Astrocyte (in vitro differentiated cells and primary cell): ENCODE measurements at regions not wholly inside any gene's neighbourhood (a gene's known extent, or its start where the extent isn't known, plus 50 kb on each side); places are given as distances from the start of the nearest gene placed in this dataset.
A peak's percentile ranks its signal among the peaks of the same experiment; 100 is the strongest.

Source experiments
- DNase-seq: peaks from one replicate; pipeline ENCODE4 v3.0.0-alpha.2; 2010; ENCODE audit warnings: low read depth
- FAIRE-seq: peaks from 2 replicates; lab custom pipeline; 2011; peaks lifted over from hg19 to GRCh38; lab: Jason Lieb, UNC
- H2AFZ ChIP-seq: 2 replicates; pipeline ENCODE4 v1.6.0; 2012; ENCODE audit warnings: low read depth, low read length, inconsistent platforms
- H3K27ac ChIP-seq: 2 replicates; pipeline ENCODE4 v1.5.1; 2011; ENCODE audit warnings: low read depth, low read length, inconsistent platforms
- H3K27me3 ChIP-seq: 2 replicates; pipeline ENCODE4 v1.6.0; 2011; ENCODE audit warnings: low read length, inconsistent platforms; ENCODE audit not compliant: insufficient read depth
- H3K36me3 ChIP-seq: 2 replicates; pipeline ENCODE4 v1.5.1; 2011; ENCODE audit warnings: low read length, inconsistent platforms; ENCODE audit not compliant: insufficient read depth
- H3K4me1 ChIP-seq: 2 replicates; pipeline ENCODE4 v1.5.1; 2011; ENCODE audit warnings: low read length, inconsistent platforms; ENCODE audit not compliant: insufficient read depth
- H3K4me2 ChIP-seq: 2 replicates; pipeline ENCODE4 v1.6.0; 2012; ENCODE audit warnings: low read length, inconsistent platforms
- H3K4me3 ChIP-seq: 2 replicates; pipeline ENCODE4 v1.5.1; 2011; ENCODE audit warnings: low read depth, mild to moderate bottlenecking, low read length, inconsistent platforms; ENCODE audit not compliant: insufficient read depth
- H3K79me2 ChIP-seq: 2 replicates; pipeline ENCODE4 v1.6.0; 2012; ENCODE audit warnings: mild to moderate bottlenecking, low read length, inconsistent platforms; ENCODE audit not compliant: insufficient read depth
- H3K9ac ChIP-seq: 2 replicates; pipeline ENCODE4 v1.6.0; 2012; ENCODE audit warnings: mild to moderate bottlenecking, low read length, inconsistent platforms
- H3K9me3 ChIP-seq: 2 replicates; pipeline ENCODE4 v1.5.1; 2012; ENCODE audit warnings: low read depth, mild to moderate bottlenecking, low read length, inconsistent platforms; ENCODE audit not compliant: insufficient read depth
- H4K20me1 ChIP-seq: 2 replicates; pipeline ENCODE4 v1.6.0; 2012; ENCODE audit warnings: low read length, inconsistent platforms; ENCODE audit not compliant: insufficient read depth
- H3K27ac Mint-ChIP-seq: one replicate; pipeline ENCODE4 v1.8.0; 2021; ENCODE audit warnings: mild to moderate bottlenecking, mixed read lengths; ENCODE audit not compliant: unreplicated experiment
- H3K27me3 Mint-ChIP-seq: one replicate; pipeline ENCODE4 v1.8.0; 2021; ENCODE audit warnings: low read depth, mixed read lengths; ENCODE audit not compliant: unreplicated experiment
- H3K36me3 Mint-ChIP-seq: one replicate; pipeline ENCODE4 v1.8.0; 2021; ENCODE audit warnings: low read depth, mixed read lengths; ENCODE audit not compliant: unreplicated experiment
- H3K4me1 Mint-ChIP-seq: one replicate; pipeline ENCODE4 v1.8.0; 2021; ENCODE audit warnings: low read depth, mixed read lengths; ENCODE audit not compliant: unreplicated experiment
- H3K4me3 Mint-ChIP-seq: one replicate; pipeline ENCODE4 v1.8.0; 2021; ENCODE audit warnings: mild to moderate bottlenecking, moderate library complexity, mixed read lengths; ENCODE audit not compliant: unreplicated experiment
- H3K9me3 Mint-ChIP-seq: one replicate; pipeline ENCODE4 v1.8.0; 2021; ENCODE audit warnings: mild to moderate bottlenecking, mixed read lengths; ENCODE audit not compliant: unreplicated experiment
- EZH2 ChIP-seq: IDR thresholded peaks from 2 replicates; pipeline ENCODE4 v1.6.1; 2012; ENCODE audit warnings: mild to moderate bottlenecking, low read length, inconsistent platforms; ENCODE audit not compliant: insufficient read depth
- TF ChIP-seq, protein P1 (sequence below): IDR thresholded peaks from 2 replicates; pipeline ENCODE4 v1.5.1; 2011; ENCODE audit warnings: low read depth, mild to moderate bottlenecking, inconsistent platforms, low read length, moderate library complexity; ENCODE audit not compliant: insufficient read depth

DNA sequence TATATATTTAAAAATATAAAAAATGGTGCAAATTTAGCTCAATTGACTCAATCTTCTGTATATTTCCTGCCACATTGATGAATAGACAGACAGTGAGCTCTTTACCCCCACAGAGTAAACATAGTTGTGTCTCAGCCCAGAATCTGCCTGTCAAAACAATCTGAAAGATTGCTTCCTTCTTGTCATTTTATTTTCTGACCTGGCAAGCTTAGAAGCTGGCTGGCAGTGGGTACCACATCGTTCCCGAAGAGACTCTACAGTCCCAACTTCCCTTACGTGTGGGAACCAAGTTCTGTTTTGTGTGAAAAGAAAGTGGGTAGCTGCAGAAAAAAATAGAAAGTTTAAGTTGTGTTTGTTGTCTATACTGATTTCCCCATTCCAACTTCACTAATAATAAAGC is 629.3 kb upstream of the NEGR1 start:
- no peaks in the 10 kb centered on the region for H3K9me3 ChIP-seq
- no peaks in the 10 kb centered on the region for H4K20me1 ChIP-seq
- TF ChIP-seq EZH2, result no peak
- TF ChIP-seq, protein P1, sequence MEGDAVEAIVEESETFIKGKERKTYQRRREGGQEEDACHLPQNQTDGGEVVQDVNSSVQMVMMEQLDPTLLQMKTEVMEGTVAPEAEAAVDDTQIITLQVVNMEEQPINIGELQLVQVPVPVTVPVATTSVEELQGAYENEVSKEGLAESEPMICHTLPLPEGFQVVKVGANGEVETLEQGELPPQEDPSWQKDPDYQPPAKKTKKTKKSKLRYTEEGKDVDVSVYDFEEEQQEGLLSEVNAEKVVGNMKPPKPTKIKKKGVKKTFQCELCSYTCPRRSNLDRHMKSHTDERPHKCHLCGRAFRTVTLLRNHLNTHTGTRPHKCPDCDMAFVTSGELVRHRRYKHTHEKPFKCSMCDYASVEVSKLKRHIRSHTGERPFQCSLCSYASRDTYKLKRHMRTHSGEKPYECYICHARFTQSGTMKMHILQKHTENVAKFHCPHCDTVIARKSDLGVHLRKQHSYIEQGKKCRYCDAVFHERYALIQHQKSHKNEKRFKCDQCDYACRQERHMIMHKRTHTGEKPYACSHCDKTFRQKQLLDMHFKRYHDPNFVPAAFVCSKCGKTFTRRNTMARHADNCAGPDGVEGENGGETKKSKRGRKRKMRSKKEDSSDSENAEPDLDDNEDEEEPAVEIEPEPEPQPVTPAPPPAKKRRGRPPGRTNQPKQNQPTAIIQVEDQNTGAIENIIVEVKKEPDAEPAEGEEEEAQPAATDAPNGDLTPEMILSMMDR, result no peak
- H3K4me2 ChIP-seq, result no peak overlapping the region
- no peaks in the 10 kb centered on the region for H3K4me1 Mint-ChIP-seq
- DNase-seq (no peak), FAIRE-seq (no peak)
- H3K27me3 ChIP-seq, result no peaks in the 10 kb centered on the region
- no peaks in the 10 kb centered on the region for H3K79me2 ChIP-seq
- H3K9me3 Mint-ChIP-seq, result no peaks in the 10 kb centered on the region
- no peaks in the 10 kb centered on the region for H3K36me3 ChIP-seq
- H3K9ac ChIP-seq, result no peak overlapping the region
- H3K4me3 Mint-ChIP-seq, result no peak overlapping the region
- no peaks in the 10 kb centered on the region for H3K27me3 Mint-ChIP-seq
- H3K4me3 ChIP-seq, result no peak overlapping the region
- H2AFZ ChIP-seq, result no peak overlapping the region
- H3K27ac ChIP-seq, result no peak overlapping the region
- no peaks in the 10 kb centered on the region for H3K4me1 ChIP-seq
- no peaks in the 10 kb centered on the region for H3K36me3 Mint-ChIP-seq
- H3K27ac Mint-ChIP-seq, result no peak overlapping the region

DNA sequence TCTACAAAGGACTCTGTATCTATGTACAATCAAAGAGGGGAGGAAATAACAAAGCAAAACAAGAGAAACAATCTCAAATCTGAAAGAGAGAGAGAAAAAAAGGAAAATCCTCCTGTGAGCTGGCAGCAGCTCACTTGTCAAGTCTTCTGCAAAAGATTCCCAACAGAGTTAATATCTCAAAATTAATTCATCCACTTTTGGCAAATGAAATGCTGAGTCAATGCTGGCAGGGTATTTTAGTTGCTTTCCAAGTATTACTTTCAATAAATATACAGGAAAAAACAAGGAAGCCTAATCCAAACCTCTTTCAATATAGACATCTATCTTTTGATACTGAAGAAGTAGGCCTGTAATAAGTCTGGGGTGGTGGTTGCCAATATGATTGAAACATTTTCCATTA is 613.9 kb upstream of the NEGR1 start:
- Histone ChIP-seq H4K20me1 (no peaks in the 10 kb centered on the region), H3K79me2 (no peaks in the 10 kb centered on the region), H3K27ac (no peak overlapping the region), H3K36me3 (no peaks in the 10 kb centered on the region), H3K4me3 (no peak overlapping the region), H3K4me2 (no peak overlapping the region), H3K4me1 (no peaks in the 10 kb centered on the region), H3K9ac (no peak overlapping the region), H3K9me3 (no peaks in the 10 kb centered on the region), H2AFZ (no peak overlapping the region), H3K27me3 (no peaks in the 10 kb centered on the region)
- no peak for DNase-seq
- H3K27me3 Mint-ChIP-seq, result no peaks in the 10 kb centered on the region
- FAIRE-seq, result no peak
- no peak for TF ChIP-seq EZH2
- TF ChIP-seq, protein P1, result no peak
- peaks cover 3% of the 10 kb centered on the region for H3K9me3 Mint-ChIP-seq
- peaks cover 4% of the 10 kb centered on the region for H3K4me1 Mint-ChIP-seq
- H3K4me3 Mint-ChIP-seq, result no peak overlapping the region
- H3K27ac Mint-ChIP-seq, result no peak overlapping the region
- no peaks in the 10 kb centered on the region for H3K36me3 Mint-ChIP-seq

DNA sequence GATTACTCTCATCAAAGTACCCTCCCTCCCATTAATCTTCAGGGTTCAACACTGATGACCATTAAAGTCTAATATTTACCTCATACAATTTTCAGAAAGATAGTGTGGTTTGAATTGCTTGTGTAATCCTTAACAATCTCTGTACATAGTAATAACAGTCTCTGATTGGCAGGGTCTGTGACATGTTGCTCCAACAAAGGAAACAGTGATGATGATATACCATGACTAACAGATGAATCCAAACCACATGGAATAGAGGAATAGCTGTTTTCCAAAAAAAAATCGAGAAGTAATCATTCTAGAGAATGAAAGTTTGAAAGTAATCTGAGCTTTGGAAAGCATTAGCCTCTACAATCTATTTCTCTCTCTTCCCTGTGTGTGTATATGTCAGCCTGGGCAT is 610.1 kb upstream of the NEGR1 start:
- Mint-ChIP-seq H3K36me3 (no peaks in the 10 kb centered on the region), H3K4me1 (peaks cover 4% of the 10 kb centered on the region), H3K27ac (no peak overlapping the region), H3K27me3 (no peaks in the 10 kb centered on the region), H3K9me3 (no peaks in the 10 kb centered on the region), H3K4me3 (no peak overlapping the region)
- Histone ChIP-seq H2AFZ (no peak overlapping the region), H3K27ac (no peak overlapping the region), H4K20me1 (no peaks in the 10 kb centered on the region), H3K4me3 (no peak overlapping the region), H3K4me2 (no peak overlapping the region), H3K9ac (no peak overlapping the region), H3K9me3 (no peaks in the 10 kb centered on the region), H3K79me2 (no peaks in the 10 kb centered on the region), H3K4me1 (no peaks in the 10 kb centered on the region), H3K36me3 (no peaks in the 10 kb centered on the region), H3K27me3 (no peaks in the 10 kb centered on the region)
- no peak for FAIRE-seq
- peak; percentile 22 for DNase-seq
- TF ChIP-seq, protein P1, result no peak
- no peak for TF ChIP-seq EZH2
